CD4-positive, alpha-beta memory T cell (primary cell): ENCODE measurements at regions not wholly inside any gene's neighbourhood (a gene's known extent, or its start where the extent isn't known, plus 50 kb on each side); places are given as distances from the start of the nearest gene placed in this dataset.

Experiments used
- CTCF ChIA-PET: fragments of 350-600 bp; sonication (Branson Sonifier 250); formaldehyde crosslinking; loops from one replicate; lab custom pipeline; 2021; ENCODE audit warnings: inconsistent platforms; ENCODE audit not compliant: partially characterized antibody; lab: Charles Lee
- POLR2A ChIA-PET: fragments of 350-600 bp; sonication (Branson Sonifier 250); formaldehyde crosslinking; loops from one replicate; lab custom pipeline; 2021; ENCODE audit not compliant: partially characterized antibody; lab: Charles Lee
- DNase-seq, 5 donors: peaks; one replicate each; pipeline versions ENCODE4 v3.0.0 to v3.0.0-alpha.2; 2020 to 2022; ENCODE audit warnings: mixed read lengths in 1 of 5
- H3K27ac ChIP-seq: one replicate; pipeline ENCODE4 v1.7.0; 2013; ENCODE audit warnings: low read depth, low read length
- H3K27me3 ChIP-seq: 2 replicates; pipeline ENCODE4 v1.7.0; 2013; ENCODE audit warnings: mild to moderate bottlenecking, low read length, moderate library complexity; ENCODE audit not compliant: insufficient read depth
- H3K36me3 ChIP-seq: 2 replicates; pipeline ENCODE4 v1.7.0; 2013; ENCODE audit warnings: mild to moderate bottlenecking, low read length, moderate library complexity; ENCODE audit not compliant: insufficient read depth
- H3K4me1 ChIP-seq: 2 replicates; pipeline ENCODE4 v1.7.0; 2013; ENCODE audit warnings: mild to moderate bottlenecking, low read length, moderate library complexity; ENCODE audit not compliant: insufficient read depth
- H3K4me3 ChIP-seq, 2 donors: one replicate each; pipeline ENCODE4 v1.7.0; 2013; ENCODE audit warnings: low read length in 2 of 2, mild to moderate bottlenecking in 1 of 2
- H3K9me3 ChIP-seq, 2 donors: one replicate each; pipeline ENCODE4 v1.7.0; 2013; ENCODE audit warnings: low read length in 2 of 2, control low read depth in 1 of 2; ENCODE audit not compliant: control insufficient read depth in 1 of 2
- H3K27ac Mint-ChIP-seq, 7 donors: one replicate each; pipeline ENCODE4 v1.8.0; 2020 to 2021; ENCODE audit warnings: mixed read lengths in 7 of 7, mild to moderate bottlenecking in 6 of 7, inconsistent platforms in 3 of 7, moderate library complexity in 3 of 7
- H3K27me3 Mint-ChIP-seq, 2 donors: one replicate each; pipeline ENCODE4 v1.8.0; 2020 to 2021; ENCODE audit warnings: mixed read lengths in 2 of 2
- H3K36me3 Mint-ChIP-seq, 2 donors: one replicate each; pipeline ENCODE4 v1.8.0; 2020 to 2021; ENCODE audit warnings: mixed read lengths in 2 of 2, inconsistent platforms in 1 of 2, mild to moderate bottlenecking in 1 of 2
- H3K4me1 Mint-ChIP-seq, 4 donors: one replicate each; pipeline ENCODE4 v1.8.0; 2020 to 2021; ENCODE audit warnings: mixed read lengths in 4 of 4, mild to moderate bottlenecking in 1 of 4
- H3K4me3 Mint-ChIP-seq, 8 donors: one replicate each; pipeline ENCODE4 v1.8.0; 2020 to 2021; ENCODE audit warnings: mixed read lengths in 8 of 8, mild to moderate bottlenecking in 7 of 8, moderate library complexity in 6 of 8, inconsistent platforms in 3 of 8
- H3K9me3 Mint-ChIP-seq, 8 donors: one replicate each; pipeline ENCODE4 v1.8.0; 2020 to 2021; ENCODE audit warnings: mixed read lengths in 8 of 8, mild to moderate bottlenecking in 5 of 8, inconsistent platforms in 3 of 8, moderate library complexity in 1 of 8
- intact Hi-C: fragments of 100-400 bp; cut with micrococcal nuclease; formaldehyde crosslinking; loops from one replicate; pipeline ENCODE4 v1.15.1; 2023

DNA sequence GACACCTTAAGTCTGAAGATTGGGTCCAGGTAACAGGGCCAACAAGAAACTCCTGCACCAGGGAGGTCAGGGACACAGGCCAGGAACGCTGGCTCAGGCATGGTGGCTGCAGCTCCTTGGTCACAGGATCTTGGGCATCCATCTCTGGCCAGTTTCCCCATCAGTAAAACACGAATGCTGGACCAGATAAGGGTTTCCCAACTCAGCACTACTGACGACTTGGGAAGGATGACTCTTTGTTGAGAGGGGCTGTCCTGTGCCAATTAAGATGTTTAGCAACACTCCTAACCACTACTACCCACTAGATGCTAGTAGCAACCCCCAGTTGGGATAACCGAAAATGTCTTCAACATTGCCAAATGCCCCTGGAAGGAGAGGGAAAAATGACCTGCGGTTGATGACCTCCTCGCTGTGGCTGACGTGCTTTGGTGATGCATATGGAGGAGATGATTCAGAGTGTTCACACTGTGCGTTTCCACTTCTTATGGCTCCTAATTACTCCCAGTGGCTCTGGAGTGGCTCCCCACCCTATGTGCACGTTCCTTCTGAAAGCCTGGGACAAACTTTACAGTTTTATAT lies 261.9 kb downstream of the CDH26 start:
- no peaks in the 10 kb centered on the region for H3K4me1 Mint-ChIP-seq
- no peaks in the 10 kb centered on the region for H3K4me1 ChIP-seq
- no peaks in the 10 kb centered on the region for H3K27me3 ChIP-seq
- intact Hi-C loops: no loop called here
- POLR2A ChIA-PET: interaction anchor here (0.6 kb wide), 1 partner anchor 1077 kb away, joined by 3 read pairs; no protein-coding TSS in a partner anchor
- CTCF ChIA-PET: no interaction called here
- no peak overlapping the region for H3K27ac Mint-ChIP-seq
- H3K27me3 Mint-ChIP-seq: no peaks in the 10 kb centered on the region
- H3K36me3 ChIP-seq: no peaks in the 10 kb centered on the region
- H3K9me3 Mint-ChIP-seq: peaks cover 0 to 2% (median 0%) of the 10 kb centered on the region in 8 donors
- no peak overlapping the region for H3K4me3 Mint-ChIP-seq
- DNase-seq: no peak
- H3K4me3 ChIP-seq: no peak overlapping the region
- H3K36me3 Mint-ChIP-seq: no peaks in the 10 kb centered on the region
- no peak overlapping the region for H3K27ac ChIP-seq
- H3K9me3 ChIP-seq: no peaks in the 10 kb centered on the region

DNA sequence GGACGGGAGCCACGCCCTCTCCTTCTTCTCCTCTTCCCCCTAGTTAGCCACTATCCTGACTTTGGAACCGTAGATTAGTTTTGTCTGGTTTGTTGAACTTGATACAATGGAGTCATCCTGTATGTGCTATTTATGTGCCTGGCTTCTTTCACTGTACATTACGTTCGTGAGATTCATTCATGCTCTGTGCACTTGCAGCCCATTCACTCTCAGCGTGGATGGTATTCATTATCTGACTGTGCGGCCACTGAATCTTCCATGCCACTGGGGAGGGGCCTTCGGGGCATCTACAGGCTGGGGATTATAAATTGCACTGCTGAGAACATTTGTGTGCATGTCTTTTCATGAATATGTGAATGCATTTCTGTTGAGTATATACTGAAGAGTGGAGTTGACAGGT lies 262.5 kb downstream of the CDH26 start:
- no peaks in the 10 kb centered on the region for H3K27me3 ChIP-seq
- H3K4me1 ChIP-seq: no peaks in the 10 kb centered on the region
- H3K9me3 Mint-ChIP-seq: peaks cover 0 to 2% (median 0%) of the 10 kb centered on the region in 8 donors
- no peak overlapping the region for H3K27ac ChIP-seq
- no peaks in the 10 kb centered on the region for H3K9me3 ChIP-seq
- H3K27me3 Mint-ChIP-seq: no peaks in the 10 kb centered on the region
- H3K4me1 Mint-ChIP-seq: no peaks in the 10 kb centered on the region
- ChIA-PET CTCF (no interaction called here), POLR2A (no interaction called here)
- no peak overlapping the region for H3K4me3 ChIP-seq
- no peak overlapping the region for H3K27ac Mint-ChIP-seq
- no peak overlapping the region for H3K4me3 Mint-ChIP-seq
- DNase-seq: no peak
- H3K36me3 ChIP-seq: no peaks in the 10 kb centered on the region
- intact Hi-C loops: no loop called here
- H3K36me3 Mint-ChIP-seq: no peaks in the 10 kb centered on the region

- Histone ChIP-seq H3K27ac (no peak overlapping the region), H3K9me3 (no peaks in the 10 kb centered on the region), H3K4me3 (no peak overlapping the region), H3K36me3 (no peaks in the 10 kb centered on the region), H3K27me3 (no peaks in the 10 kb centered on the region), H3K4me1 (no peaks in the 10 kb centered on the region)
- ChIA-PET POLR2A (no interaction called here), CTCF (interaction anchor here (0.9 to 1.8 kb wide), 2 partner anchors 10 to 42 kb away, joined by 3 to 5 read pairs; no protein-coding TSS in a partner anchor)
- no peak for DNase-seq
- H3K27me3 Mint-ChIP-seq: no peaks in the 10 kb centered on the region
- H3K9me3 Mint-ChIP-seq: peaks cover 0 to 2% (median 0%) of the 10 kb centered on the region in 8 donors
- no peaks in the 10 kb centered on the region for H3K4me1 Mint-ChIP-seq
- no peaks in the 10 kb centered on the region for H3K36me3 Mint-ChIP-seq
- intact Hi-C loops: no loop called here
- no peak overlapping the region for H3K4me3 Mint-ChIP-seq
- no peak overlapping the region for H3K27ac Mint-ChIP-seq
Observed at GRCh38 chr20:60221593-60221992, 263.4 kb downstream of the CDH26 start.

GRCh38 chr20:60222497-60222896 lies 264.3 kb downstream of the CDH26 start:
- POLR2A ChIA-PET: interaction anchor here (0.7 kb wide), 1 partner anchor 182 kb away, joined by 3 read pairs; no protein-coding TSS in a partner anchor
- Mint-ChIP-seq H3K27me3 (no peaks in the 10 kb centered on the region), H3K36me3 (no peaks in the 10 kb centered on the region), H3K4me3 (no peak overlapping the region), H3K4me1 (no peaks in the 10 kb centered on the region), H3K9me3 (peaks cover 0 to 2% (median 0%) of the 10 kb centered on the region in 8 donors), H3K27ac (no peak overlapping the region)
- no peaks in the 10 kb centered on the region for H3K36me3 ChIP-seq
- H3K9me3 ChIP-seq: no peaks in the 10 kb centered on the region
- CTCF ChIA-PET: interaction anchor here (0.7 to 1.8 kb wide), 3 partner anchors 11 to 274 kb away, joined by 3 to 5 read pairs (median 3); no protein-coding TSS in a partner anchor
- no peak overlapping the region for H3K4me3 ChIP-seq
- H3K27me3 ChIP-seq: no peaks in the 10 kb centered on the region
- intact Hi-C loops: no loop called here
- DNase-seq: no peak
- H3K27ac ChIP-seq: no peak overlapping the region
- no peaks in the 10 kb centered on the region for H3K4me1 ChIP-seq

GRCh38 chr20:60223174-60223573 lies 265.0 kb downstream of the CDH26 start:
- H3K36me3 Mint-ChIP-seq: no peaks in the 10 kb centered on the region
- H3K9me3 Mint-ChIP-seq: peaks cover 0 to 2% (median 0%) of the 10 kb centered on the region in 8 donors
- H3K27ac ChIP-seq: no peak overlapping the region
- no peak for DNase-seq
- ChIA-PET CTCF (interaction anchor here (0.9 kb wide), 1 partner anchor 11 kb away, joined by 3 read pairs; no protein-coding TSS in a partner anchor), POLR2A (no interaction called here)
- no peaks in the 10 kb centered on the region for H3K36me3 ChIP-seq
- no peaks in the 10 kb centered on the region for H3K4me1 Mint-ChIP-seq
- no peaks in the 10 kb centered on the region for H3K9me3 ChIP-seq
- H3K27me3 ChIP-seq: no peaks in the 10 kb centered on the region
- H3K4me3 ChIP-seq: no peak overlapping the region
- intact Hi-C loops: no loop called here
- no peak overlapping the region for H3K4me3 Mint-ChIP-seq
- no peaks in the 10 kb centered on the region for H3K4me1 ChIP-seq
- H3K27ac Mint-ChIP-seq: no peak overlapping the region
- H3K27me3 Mint-ChIP-seq: no peaks in the 10 kb centered on the region

GRCh38 chr20:60224914-60225313 lies 266.7 kb downstream of the CDH26 start:
- H3K27ac Mint-ChIP-seq: no peak overlapping the region
- intact Hi-C loops: no loop called here
- no peak for DNase-seq
- H3K4me3 Mint-ChIP-seq: no peak overlapping the region
- ChIA-PET CTCF (no interaction called here), POLR2A (no interaction called here)
- Histone ChIP-seq H3K4me3 (no peak overlapping the region), H3K27ac (no peak overlapping the region), H3K9me3 (no peaks in the 10 kb centered on the region), H3K4me1 (no peaks in the 10 kb centered on the region), H3K36me3 (no peaks in the 10 kb centered on the region), H3K27me3 (no peaks in the 10 kb centered on the region)
- no peaks in the 10 kb centered on the region for H3K27me3 Mint-ChIP-seq
- H3K9me3 Mint-ChIP-seq: peaks cover 0 to 3% (median 0%) of the 10 kb centered on the region in 8 donors
- no peaks in the 10 kb centered on the region for H3K4me1 Mint-ChIP-seq
- no peaks in the 10 kb centered on the region for H3K36me3 Mint-ChIP-seq

DNA sequence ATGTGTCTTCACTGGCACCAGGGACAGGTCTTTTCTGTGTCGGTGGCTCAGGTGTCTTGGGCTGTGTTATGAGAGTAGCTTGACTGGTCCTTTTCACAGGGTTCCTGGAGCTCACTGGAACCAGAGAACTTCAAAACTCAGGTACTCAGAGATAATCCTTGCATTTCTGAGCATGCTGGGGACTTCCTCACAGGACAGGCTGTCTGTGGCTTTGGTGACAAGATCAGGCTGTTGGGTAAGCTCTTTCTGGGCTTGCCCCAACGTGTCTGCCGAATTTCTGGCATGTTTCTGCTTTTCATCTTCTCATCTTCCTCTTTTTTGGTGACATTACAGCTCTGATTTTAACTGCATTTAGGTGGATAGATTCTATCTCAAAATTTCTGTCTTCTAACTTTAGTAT lies 270.0 kb downstream of the CDH26 start:
- no peaks in the 10 kb centered on the region for H3K4me1 ChIP-seq
- Mint-ChIP-seq H3K4me1 (no peaks in the 10 kb centered on the region), H3K36me3 (no peaks in the 10 kb centered on the region), H3K4me3 (no peak overlapping the region), H3K9me3 (peaks cover 0 to 3% (median 0%) of the 10 kb centered on the region in 8 donors), H3K27ac (peak overlapping the region in 1 of 7 donors; percentile 43), H3K27me3 (no peaks in the 10 kb centered on the region)
- ChIA-PET POLR2A (no interaction called here), CTCF (interaction anchor here (2.0 kb wide), 1 partner anchor 17 kb away, joined by 6 read pairs; no protein-coding TSS in a partner anchor)
- H3K4me3 ChIP-seq: no peak overlapping the region
- intact Hi-C loops: no loop called here
- no peaks in the 10 kb centered on the region for H3K27me3 ChIP-seq
- no peak for DNase-seq
- no peaks in the 10 kb centered on the region for H3K9me3 ChIP-seq
- H3K36me3 ChIP-seq: no peaks in the 10 kb centered on the region
- no peak overlapping the region for H3K27ac ChIP-seq
